HepG2 (cell line): ENCODE measurements at regions not wholly inside any gene's neighbourhood (a gene's known extent, or its start where the extent isn't known, plus 50 kb on each side); places are given as distances from the start of the nearest gene placed in this dataset.

Experiments
- ATAC-seq: fragments of 200-7000 bp; cut with Tn5 transposase; 3 replicates; pipeline ENCODE4 v1.9.1; 2020; ENCODE audit warnings: mild to moderate bottlenecking, moderate library complexity
- BruUV-seq: library from RNA; stranded (reverse); fragments of 400-500 nt; replicated peaks from 2 replicates; lab custom pipeline; 2021; lab: Mats Ljungman, UMichigan
- CTCF ChIA-PET: fragments of 300-600 bp; formaldehyde crosslinking; extraction: SDS; loops from one replicate; lab custom pipeline; 2021; ENCODE audit warnings: low total read pairs, inconsistent platforms, low intra/inter-chr PET ratio; lab: Yijun Ruan, JAX
- POLR2A ChIA-PET: fragments of 350-600 bp; sonication (Branson Sonifier 250); formaldehyde crosslinking; loops from one replicate; lab custom pipeline; 2020; ENCODE audit warnings: antibody characterized with exemption, inconsistent platforms; lab: Yijun Ruan, JAX
- DNase-seq: peaks from one replicate; pipeline ENCODE4 v3.0.0-alpha.2; 2015; ENCODE audit warnings: low spot score
- FAIRE-seq: peaks from 3 replicates; lab custom pipeline; 2011; peaks lifted over from hg19 to GRCh38; lab: Jason Lieb, UNC
- H2AFZ ChIP-seq: one replicate; pipeline ENCODE4 v1.6.1; 2011; ENCODE audit warnings: low read length, inconsistent platforms
- H3K27ac ChIP-seq: fragments of 300-600 bp; 3 replicates; pipeline ENCODE4 v1.8.0; 2011; ENCODE audit warnings: mixed run types, mild to moderate bottlenecking, mixed read lengths, low read length, inconsistent platforms; ENCODE audit not compliant: insufficient read depth; ENCODE audit errors: extremely low read length
- H3K27me3 ChIP-seq, 2 experiments: fragments of 200-600 bp in 1 of 2; 2 replicates in 1 of 2; 3 replicates in 1 of 2; pipeline versions ENCODE4 v1.6.0 to v1.8.0; 2011; ENCODE audit warnings: low read length in 2 of 2, mild to moderate bottlenecking in 2 of 2, moderate library complexity in 2 of 2, inconsistent platforms in 1 of 2; ENCODE audit not compliant: insufficient read depth in 2 of 2, control insufficient read depth in 1 of 2
- H3K36me3 ChIP-seq, 2 experiments: fragments of 200-600 bp in 1 of 2; replicated peaks in 1 of 2; 2 replicates in 1 of 2; 3 replicates in 1 of 2; pipeline versions ENCODE4 v1.5.1 to v1.8.0; 2011; ENCODE audit warnings: low read length in 2 of 2, inconsistent platforms in 1 of 2; ENCODE audit not compliant: insufficient read depth in 2 of 2, control insufficient read depth in 1 of 2
- H3K4me1 ChIP-seq: 2 replicates; pipeline ENCODE4 v1.5.1; 2012; ENCODE audit warnings: low read length, inconsistent platforms; ENCODE audit not compliant: insufficient read depth
- H3K4me2 ChIP-seq: 2 replicates; pipeline ENCODE4 v1.6.0; 2011; ENCODE audit warnings: low read depth, low read length, inconsistent platforms
- H3K4me3 ChIP-seq, 3 experiments: fragments of 200-600 bp in 1 of 3; sonication (generic), shearing (Covaris generic) in 1 of 3; replicated peaks in 1 of 3; 2 replicates each; pipeline ENCODE4 v1.5.1; 2011 to 2016; ENCODE audit warnings: low read length in 3 of 3, inconsistent platforms in 2 of 3, low read depth in 2 of 3, mild to moderate bottlenecking in 2 of 3, control low read depth in 1 of 3, mixed read lengths in 1 of 3; ENCODE audit not compliant: insufficient read depth in 1 of 3
- H3K79me2 ChIP-seq: one replicate; pipeline ENCODE4 v1.6.1; 2011; ENCODE audit warnings: low read length, inconsistent platforms; ENCODE audit not compliant: insufficient read depth
- H3K9ac ChIP-seq: 2 replicates; pipeline ENCODE4 v1.6.0; 2011; ENCODE audit warnings: mild to moderate bottlenecking, low read depth, low read length, inconsistent platforms; ENCODE audit not compliant: insufficient read depth
- H3K9me3 ChIP-seq: 2 replicates; pipeline ENCODE4 v1.5.1; 2012; ENCODE audit warnings: mild to moderate bottlenecking, low read length
- H4K20me1 ChIP-seq: 2 replicates; pipeline ENCODE4 v1.6.0; 2011; ENCODE audit warnings: inconsistent platforms, mild to moderate bottlenecking, low read length, moderate library complexity; ENCODE audit not compliant: insufficient read depth
- ATF1 ChIP-seq: IDR thresholded peaks from 2 replicates; pipeline ENCODE4 v1.6.1; 2016; ENCODE audit warnings: mild to moderate bottlenecking, control low read depth
- ELF3 ChIP-seq: IDR thresholded peaks from 2 replicates; pipeline ENCODE4 v1.6.1; 2016; ENCODE audit warnings: missing genetic modification reagents, missing compliant biosample characterization
- IRF9 ChIP-seq: sonication (generic); formaldehyde crosslinking; IDR thresholded peaks from 2 replicates; pipeline ENCODE4 v1.8.0; 2022; ENCODE audit warnings: missing genetic modification reagents, mild to moderate bottlenecking, borderline replicate concordance
- JDP2 ChIP-seq: sonication (generic); formaldehyde crosslinking; IDR thresholded peaks from 2 replicates; pipeline ENCODE4 v1.8.1; 2022; ENCODE audit warnings: missing genetic modification reagents, borderline replicate concordance
- KDM5B ChIP-seq: sonication (generic); formaldehyde crosslinking; IDR thresholded peaks from 2 replicates; pipeline ENCODE4 v1.4.0; 2020; ENCODE audit warnings: missing genetic modification reagents, mild to moderate bottlenecking, borderline replicate concordance
- NFE2 ChIP-seq: sonication (generic); formaldehyde crosslinking; IDR thresholded peaks from 2 replicates; pipeline ENCODE4 v1.4.0; 2020; ENCODE audit warnings: missing genetic modification reagents
- PAWR ChIP-seq: sonication (generic); formaldehyde crosslinking; IDR thresholded peaks from 2 replicates; pipeline ENCODE4 v1.4.0; 2020; ENCODE audit warnings: missing genetic modification reagents, mild to moderate bottlenecking, borderline replicate concordance
- RFXAP ChIP-seq: sonication (generic); formaldehyde crosslinking; IDR thresholded peaks from 2 replicates; pipeline ENCODE4 v1.4.0; 2020; ENCODE audit warnings: missing genetic modification reagents, borderline replicate concordance
- SMAD1 ChIP-seq: sonication (generic); formaldehyde crosslinking; IDR thresholded peaks from 2 replicates; pipeline ENCODE4 v1.4.0; 2020; ENCODE audit warnings: missing genetic modification reagents, low read depth, mild to moderate bottlenecking, borderline replicate concordance
- SRSF9 ChIP-seq: fragments of 200-400 bp; formaldehyde crosslinking; IDR thresholded peaks from 2 replicates; pipeline ENCODE4 v1.6.1; 2018; ENCODE audit warnings: borderline replicate concordance, mild to moderate bottlenecking, low read depth, low read length; ENCODE audit not compliant: insufficient read depth, poor library complexity, severe bottlenecking
- ZFYVE20 ChIP-seq: sonication (generic); formaldehyde crosslinking; IDR thresholded peaks from 2 replicates; pipeline ENCODE4 v1.8.0; 2023; ENCODE audit warnings: low read depth, mild to moderate bottlenecking, moderate library complexity, missing genetic modification reagents, borderline replicate concordance
- ZKSCAN5 ChIP-seq: sonication (generic); formaldehyde crosslinking; IDR thresholded peaks from 2 replicates; pipeline ENCODE4 v1.5.1; 2020; ENCODE audit warnings: mild to moderate bottlenecking, missing genetic modification reagents
- ZNF382 ChIP-seq: sonication (generic); formaldehyde crosslinking; IDR thresholded peaks from 2 replicates; pipeline ENCODE4 v1.5.0; 2020; ENCODE audit warnings: missing genetic modification reagents, mild to moderate bottlenecking, borderline replicate concordance
- ZNF431 ChIP-seq: sonication (generic); formaldehyde crosslinking; IDR thresholded peaks from 2 replicates; pipeline ENCODE4 v1.9.0; 2022; ENCODE audit warnings: missing genetic modification reagents, low read depth, mild to moderate bottlenecking, borderline replicate concordance
- ZNF496 ChIP-seq: sonication (generic); formaldehyde crosslinking; IDR thresholded peaks from 2 replicates; pipeline ENCODE4 v1.8.1; 2023; ENCODE audit warnings: mild to moderate bottlenecking, moderate library complexity, missing genetic modification reagents; ENCODE audit not compliant: insufficient replicate concordance
- ZNF768 ChIP-seq: sonication (generic); formaldehyde crosslinking; IDR thresholded peaks from 2 replicates; pipeline ENCODE4 v1.4.0; 2020; ENCODE audit warnings: missing genetic modification reagents
- WGBS: methylation state at CpG from one replicate; pipeline ENCODE4 v1.1.6; 2017; ENCODE audit warnings: low lambda C conversion rate; 5-methylcytosine and 5-hydroxymethylcytosine counted together
- in situ Hi-C: cut with HindIII; loops from 2 replicates; pipeline ENCODE4 v1.10.0; 2017; ENCODE audit warnings: low pct_unique_long_range_greater_than_20kb; ENCODE audit not compliant: extremely low pct_ligation_motif_present
- intact Hi-C: fragments of 100-400 bp; cut with micrococcal nuclease; formaldehyde crosslinking; loops from one replicate; pipeline ENCODE4 v1.10.0; 2022; ENCODE audit not compliant: unreplicated experiment
- TF ChIP-seq, protein P1 (sequence below): sonication (generic); formaldehyde crosslinking; IDR thresholded peaks from 2 replicates; pipeline ENCODE4 v1.4.0; 2020; ENCODE audit warnings: missing genetic modification reagents
- TF ChIP-seq, protein P2 (sequence below): sonication (generic); formaldehyde crosslinking; IDR thresholded peaks from 2 replicates; pipeline ENCODE4 v1.4.0; 2020; ENCODE audit warnings: missing genetic modification reagents

DNA sequence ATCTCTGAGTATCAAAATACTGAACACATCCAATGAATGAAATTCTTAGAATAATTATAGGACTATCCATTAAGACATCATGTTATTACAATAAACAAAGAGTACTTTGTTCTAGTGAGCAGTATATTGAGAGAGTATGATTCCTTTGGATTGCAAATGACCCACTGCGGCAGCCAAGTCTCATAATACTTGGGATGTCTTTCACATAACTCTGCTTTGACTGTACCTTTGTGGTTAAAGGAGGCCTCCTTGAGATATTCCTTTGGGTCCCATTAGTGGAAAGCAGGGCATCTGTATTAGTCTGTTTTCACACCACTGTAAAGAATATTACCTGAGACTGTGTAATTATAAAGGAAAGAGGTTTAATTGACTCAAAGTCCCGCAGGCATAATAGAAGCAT, 593.8 kb downstream of the TRHDE start:
- CTCF ChIA-PET = no interaction called here
- in situ Hi-C loops = no loop called here
- DNase-seq (no peak), ATAC-seq (no peak), FAIRE-seq (no peak)
- peaks cover 51% of the 10 kb centered on the region for H3K9me3 ChIP-seq
- no peaks in the 10 kb centered on the region for H3K4me1 ChIP-seq
- H3K4me3 ChIP-seq = no peak overlapping the region
- TF ChIP-seq ZKSCAN5 (CRISPR knock-in tag) (no peak), ZNF768 (CRISPR knock-in tag) (no peak), RFXAP (CRISPR knock-in tag) (no peak), KDM5B (no peak), ZNF431 (no peak), JDP2 (CRISPR knock-in tag) (no peak), ZNF382 (no peak), ZFYVE20 (CRISPR knock-in tag) (no peak), SMAD1 (no peak), ELF3 (no peak), IRF9 (CRISPR knock-in tag) (no peak), PAWR (CRISPR knock-in tag) (no peak), SRSF9 (no peak), ATF1 (CRISPR knock-in tag) (no peak), ZNF496 (CRISPR knock-in tag) (no peak), NFE2 (CRISPR knock-in tag) (no peak)
- TF ChIP-seq, protein P1, sequence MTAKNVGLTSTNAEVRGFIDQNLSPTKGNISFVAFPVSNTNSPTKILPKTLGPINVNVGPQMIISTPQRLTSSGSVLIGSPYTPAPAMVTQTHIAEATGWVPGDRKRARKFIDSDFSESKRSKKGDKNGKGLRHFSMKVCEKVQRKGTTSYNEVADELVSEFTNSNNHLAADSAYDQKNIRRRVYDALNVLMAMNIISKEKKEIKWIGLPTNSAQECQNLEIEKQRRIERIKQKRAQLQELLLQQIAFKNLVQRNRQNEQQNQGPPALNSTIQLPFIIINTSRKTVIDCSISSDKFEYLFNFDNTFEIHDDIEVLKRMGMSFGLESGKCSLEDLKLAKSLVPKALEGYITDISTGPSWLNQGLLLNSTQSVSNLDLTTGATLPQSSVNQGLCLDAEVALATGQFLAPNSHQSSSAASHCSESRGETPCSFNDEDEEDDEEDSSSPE (CRISPR knock-in tag) = no peak
- TF ChIP-seq, protein P2, sequence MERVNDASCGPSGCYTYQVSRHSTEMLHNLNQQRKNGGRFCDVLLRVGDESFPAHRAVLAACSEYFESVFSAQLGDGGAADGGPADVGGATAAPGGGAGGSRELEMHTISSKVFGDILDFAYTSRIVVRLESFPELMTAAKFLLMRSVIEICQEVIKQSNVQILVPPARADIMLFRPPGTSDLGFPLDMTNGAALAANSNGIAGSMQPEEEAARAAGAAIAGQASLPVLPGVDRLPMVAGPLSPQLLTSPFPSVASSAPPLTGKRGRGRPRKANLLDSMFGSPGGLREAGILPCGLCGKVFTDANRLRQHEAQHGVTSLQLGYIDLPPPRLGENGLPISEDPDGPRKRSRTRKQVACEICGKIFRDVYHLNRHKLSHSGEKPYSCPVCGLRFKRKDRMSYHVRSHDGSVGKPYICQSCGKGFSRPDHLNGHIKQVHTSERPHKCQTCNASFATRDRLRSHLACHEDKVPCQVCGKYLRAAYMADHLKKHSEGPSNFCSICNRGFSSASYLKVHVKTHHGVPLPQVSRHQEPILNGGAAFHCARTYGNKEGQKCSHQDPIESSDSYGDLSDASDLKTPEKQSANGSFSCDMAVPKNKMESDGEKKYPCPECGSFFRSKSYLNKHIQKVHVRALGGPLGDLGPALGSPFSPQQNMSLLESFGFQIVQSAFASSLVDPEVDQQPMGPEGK (CRISPR knock-in tag) = no peak
- no peak overlapping the region for H3K9ac ChIP-seq
- intact Hi-C loops = no loop called here
- no peaks in the 10 kb centered on the region for H3K27me3 ChIP-seq
- no peak overlapping the region for H3K27ac ChIP-seq
- H4K20me1 ChIP-seq = no peaks in the 10 kb centered on the region
- no peaks in the 10 kb centered on the region for H3K36me3 ChIP-seq
- H2AFZ ChIP-seq = no peak overlapping the region
- POLR2A ChIA-PET = no interaction called here
- 23% methylated on average over 2 of the region's 2 CpGs for WGBS
- no peak overlapping the region for H3K4me2 ChIP-seq
- no TSS peak for BruUV-seq
- no peaks in the 10 kb centered on the region for H3K79me2 ChIP-seq
